Adrenal gland (tissue), 9 donors: ENCODE measurements at regions not wholly inside any gene's neighbourhood (a gene's known extent, or its start where the extent isn't known, plus 50 kb on each side); places are given as distances from the start of the nearest gene placed in this dataset.

Source experiments
- DNase-seq, 7 donors: peaks; one replicate each; pipeline ENCODE4 v3.0.0-alpha.2; 2019 to 2020
- H3K27ac ChIP-seq, 5 donors: fragments of 200-600 bp; sonication (generic) in 4 of 5; 1 replicate in 3 of 5; 2 replicates in 2 of 5; pipeline versions ENCODE4 v1.5.1 to v1.8.0; 2016 to 2020; ENCODE audit warnings: mild to moderate bottlenecking in 1 of 5
- H3K27me3 ChIP-seq: fragments of 200-600 bp; 2 replicates; pipeline ENCODE4 v1.8.0; 2021
- H3K36me3 ChIP-seq, 2 donors: fragments of 200-600 bp; replicated peaks in 1 of 2; 1 replicate in 1 of 2; 2 replicates in 1 of 2; pipeline versions ENCODE4 v1.5.1 to v1.8.0; 2018 to 2022
- H3K4me1 ChIP-seq, 2 donors: fragments of 200-600 bp; replicated peaks in 1 of 2; 1 replicate in 1 of 2; 2 replicates in 1 of 2; pipeline versions ENCODE4 v1.5.1 to v1.8.0; 2018 to 2021
- H3K4me3 ChIP-seq, 4 donors: fragments of 200-600 bp; sonication (generic) in 3 of 4; one replicate each; pipeline ENCODE4 v1.5.1; 2016 to 2018
- H3K9me3 ChIP-seq, 3 donors: fragments of 200-600 bp; sonication (generic) in 1 of 3; replicated peaks in 1 of 3; 1 replicate in 2 of 3; 2 replicates in 1 of 3; pipeline versions ENCODE4 v1.5.1 to v1.8.0; 2016 to 2021
- POLR2A ChIP-seq, 2 donors: fragments of 450-650 bp; IDR thresholded peaks; one replicate each; pipeline ENCODE4 v1.6.1; 2017; ENCODE audit warnings: antibody characterized with exemption in 2 of 2, mild to moderate bottlenecking in 2 of 2, moderate library complexity in 1 of 2
- whole genome bisulfite sequencing, 4 donors: extraction: QIAGEN DNeasy Blood & Tissue Kit in 2 of 4; methylation state at CpG; one replicate each; pipeline versions ENCODE4 v1.1.5 to v1.1.7; 2013 to 2017; 5-methylcytosine and 5-hydroxymethylcytosine counted together
- intact Hi-C, 2 donors: fragments of 100-400 bp; cut with DNase I; formaldehyde crosslinking; loops; one replicate each; pipeline versions ENCODE4 v1.14.1 to v1.15.0; 2022 to 2023
- TF ChIP-seq, protein P1 (sequence below), 6 experiments: fragments of 450-650 bp in 4 of 6; fragments of 200-600 bp in 2 of 6; sonication (generic) in 1 of 6; IDR thresholded peaks; 1 replicate in 5 of 6; 2 replicates in 1 of 6; pipeline versions ENCODE4 v1.5.1 to v1.8.0; 2016 to 2021; ENCODE audit warnings: antibody characterized with exemption in 6 of 6, mild to moderate bottlenecking in 2 of 6, moderate library complexity in 1 of 6
- donor health status: healthy with polysubstance abuse.
- donor health status: Bipolar disorder and iron deficiency.
- donor health status: DM: yes; HTN: yes; CAD: no.
- donor health status: DM: no; HTN: no; CAD: no.
- donor health status: DM: no; HTN: no; CAD: no.

GRCh38 chr13:50235604-50236342, 220.5 kb downstream of the KCNRG start:
- H3K27ac ChIP-seq: no peak overlapping the region
- WGBS, 4 donors: 85 to 90% (median 89%) methylated on average over 6 of the region's 6 CpGs
- no peaks in the 10 kb centered on the region for H3K27me3 ChIP-seq
- no peaks in the 10 kb centered on the region for H3K4me1 ChIP-seq
- no peak overlapping the region for H3K4me3 ChIP-seq
- no peaks in the 10 kb centered on the region for H3K9me3 ChIP-seq
- TF ChIP-seq POLR2A (IDR thresholded peaks at IDR 0.05): no peak
- TF ChIP-seq, protein P1, sequence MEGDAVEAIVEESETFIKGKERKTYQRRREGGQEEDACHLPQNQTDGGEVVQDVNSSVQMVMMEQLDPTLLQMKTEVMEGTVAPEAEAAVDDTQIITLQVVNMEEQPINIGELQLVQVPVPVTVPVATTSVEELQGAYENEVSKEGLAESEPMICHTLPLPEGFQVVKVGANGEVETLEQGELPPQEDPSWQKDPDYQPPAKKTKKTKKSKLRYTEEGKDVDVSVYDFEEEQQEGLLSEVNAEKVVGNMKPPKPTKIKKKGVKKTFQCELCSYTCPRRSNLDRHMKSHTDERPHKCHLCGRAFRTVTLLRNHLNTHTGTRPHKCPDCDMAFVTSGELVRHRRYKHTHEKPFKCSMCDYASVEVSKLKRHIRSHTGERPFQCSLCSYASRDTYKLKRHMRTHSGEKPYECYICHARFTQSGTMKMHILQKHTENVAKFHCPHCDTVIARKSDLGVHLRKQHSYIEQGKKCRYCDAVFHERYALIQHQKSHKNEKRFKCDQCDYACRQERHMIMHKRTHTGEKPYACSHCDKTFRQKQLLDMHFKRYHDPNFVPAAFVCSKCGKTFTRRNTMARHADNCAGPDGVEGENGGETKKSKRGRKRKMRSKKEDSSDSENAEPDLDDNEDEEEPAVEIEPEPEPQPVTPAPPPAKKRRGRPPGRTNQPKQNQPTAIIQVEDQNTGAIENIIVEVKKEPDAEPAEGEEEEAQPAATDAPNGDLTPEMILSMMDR (IDR thresholded peaks at IDR 0.05): no peak
- intact Hi-C loops: no loop called here
- H3K36me3 ChIP-seq: no peaks in the 10 kb centered on the region
- DNase-seq: no peak

- TF ChIP-seq, protein P1 (IDR thresholded peaks at IDR 0.05): no peak
- no peak for TF ChIP-seq POLR2A (IDR thresholded peaks at IDR 0.05)
- H3K4me1 ChIP-seq: no peaks in the 10 kb centered on the region
- intact Hi-C loops: no loop called here
- no peak overlapping the region for H3K27ac ChIP-seq
- H3K36me3 ChIP-seq: no peaks in the 10 kb centered on the region
- no peak for DNase-seq
- WGBS, 4 donors: 57 to 74% (median 66%) methylated on average over 9 of the region's 9 CpGs
- H3K27me3 ChIP-seq: no peaks in the 10 kb centered on the region
- no peak overlapping the region for H3K4me3 ChIP-seq
- peaks cover 0 to 4% (median 0%) of the 10 kb centered on the region in 3 donors for H3K9me3 ChIP-seq
Observed at GRCh38 chr13:50236898-50237318, 221.7 kb downstream of the KCNRG start.

DNA sequence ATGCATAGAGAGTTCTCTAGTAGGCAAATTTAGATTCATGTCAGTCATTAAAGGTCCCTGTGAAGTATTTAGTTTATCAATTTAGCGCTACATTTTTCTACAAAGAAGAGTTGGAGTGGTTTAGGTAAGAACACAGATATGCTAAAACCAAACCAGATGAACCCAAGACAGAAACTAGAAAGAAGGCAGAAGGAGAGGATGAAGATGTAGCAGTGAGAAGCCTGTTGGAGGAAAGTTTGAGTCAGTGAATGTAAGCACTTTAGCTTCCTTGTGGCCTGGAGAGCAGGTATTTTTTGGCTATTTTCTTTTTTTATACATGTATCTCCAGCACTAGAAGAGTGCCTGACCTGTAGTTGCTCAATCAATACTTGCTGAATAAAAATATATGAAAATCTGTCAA, 223.7 kb downstream of the KCNRG start:
- Histone ChIP-seq H3K4me3 (no peak overlapping the region), H3K36me3 (no peaks in the 10 kb centered on the region), H3K9me3 (peaks cover 0 to 5% (median 0%) of the 10 kb centered on the region in 3 donors), H3K4me1 (no peaks in the 10 kb centered on the region), H3K27ac (no peak overlapping the region), H3K27me3 (no peaks in the 10 kb centered on the region)
- DNase-seq: no peak
- intact Hi-C loops: no loop called here
- WGBS, 4 donors: 90 to 100% (median 100%) methylated on average over 1 of the region's 1 CpG
- TF ChIP-seq, protein P1 (IDR thresholded peaks at IDR 0.05): no peak
- no peak for TF ChIP-seq POLR2A (IDR thresholded peaks at IDR 0.05)

GRCh38 chr13:50241479-50241878, 226.2 kb downstream of the KCNRG start:
- intact Hi-C loops: no loop called here
- no peaks in the 10 kb centered on the region for H3K36me3 ChIP-seq
- DNase-seq: no peak
- WGBS, 4 donors: 84 to 89% (median 84%) methylated on average over 4 of the region's 4 CpGs
- H3K27me3 ChIP-seq: no peaks in the 10 kb centered on the region
- TF ChIP-seq POLR2A (IDR thresholded peaks at IDR 0.05): no peak
- TF ChIP-seq, protein P1 (IDR thresholded peaks at IDR 0.05): no peak
- H3K4me3 ChIP-seq: no peak overlapping the region
- peaks cover 4 to 10% of the 10 kb centered on the region in 2 donors for H3K4me1 ChIP-seq
- H3K9me3 ChIP-seq: peaks cover 0 to 5% (median 0%) of the 10 kb centered on the region in 3 donors
- no peak overlapping the region for H3K27ac ChIP-seq
